ENCODE measurements at regions not wholly inside any gene's neighbourhood (a gene's known extent, or its start where the extent isn't known, plus 50 kb on each side); places are given as distances from the start of the nearest gene placed in this dataset.

- no peak overlapping the region for H3K4me3 ChIP-seq (ENCODE audit: low read length)
- H3K4me1 ChIP-seq (ENCODE audit: control insufficient read depth, insufficient read depth, low read length), result no peaks in the 10 kb centered on the region; the same call in 1 of the 2 replicates
- H3K27me3 ChIP-seq (ENCODE audit: control insufficient read depth, insufficient read depth, low read length), result no peaks in the 10 kb centered on the region
- no peak overlapping the region for H3K27ac ChIP-seq (ENCODE audit: low read length)
- H3K36me3 ChIP-seq (ENCODE audit: control insufficient read depth, insufficient read depth, low read length), result no peaks in the 10 kb centered on the region
- no CpG with 5 or more reads among the region's 5 CpGs for WGBS (ENCODE audit: insufficient coverage, insufficient read length)
- H3K9me3 ChIP-seq (ENCODE audit: control insufficient read depth, insufficient read depth, low read length), result no peaks in the 10 kb centered on the region
- no peak for DNase-seq (ENCODE audit: low read depth, low spot score)
Measured at GRCh38 chr15:81901319-81901718, 144.5 kb downstream of the MEX3B start.

GRCh38 chr15:81899730-81900129 is 146.1 kb downstream of the MEX3B start:
- H3K27ac ChIP-seq (ENCODE audit: low read length), result no peak overlapping the region
- no CpG with 5 or more reads among the region's 2 CpGs for WGBS (ENCODE audit: insufficient coverage, insufficient read length)
- no peaks in the 10 kb centered on the region for H3K36me3 ChIP-seq (ENCODE audit: control insufficient read depth, insufficient read depth, low read length)
- no peaks in the 10 kb centered on the region for H3K9me3 ChIP-seq (ENCODE audit: control insufficient read depth, insufficient read depth, low read length)
- no peak overlapping the region for H3K4me3 ChIP-seq (ENCODE audit: low read length)
- no peak for DNase-seq (ENCODE audit: low read depth, low spot score)
- H3K4me1 ChIP-seq (ENCODE audit: control insufficient read depth, insufficient read depth, low read length), result no peaks in the 10 kb centered on the region; the same call in 1 of the 2 replicates
- no peaks in the 10 kb centered on the region for H3K27me3 ChIP-seq (ENCODE audit: control insufficient read depth, insufficient read depth, low read length)

GRCh38 chr15:81899024-81899423 is 146.8 kb downstream of the MEX3B start:
- H3K4me3 ChIP-seq (ENCODE audit: low read length), result no peak overlapping the region
- no CpG with 5 or more reads among the region's 2 CpGs for WGBS (ENCODE audit: insufficient coverage, insufficient read length)

GRCh38 chr15:81897057-81897677 is 148.7 kb downstream of the MEX3B start:
- Histone ChIP-seq H3K9me3 (ENCODE audit: control insufficient read depth, insufficient read depth, low read length) (no peaks in the 10 kb centered on the region), H3K4me1 (ENCODE audit: control insufficient read depth, insufficient read depth, low read length) (no peaks in the 10 kb centered on the region; the same call in 1 of the 2 replicates), H3K4me3 (ENCODE audit: low read length) (no peak overlapping the region), H3K36me3 (ENCODE audit: control insufficient read depth, insufficient read depth, low read length) (no peaks in the 10 kb centered on the region), H3K27me3 (ENCODE audit: control insufficient read depth, insufficient read depth, low read length) (no peaks in the 10 kb centered on the region), H3K27ac (ENCODE audit: low read length) (no peak overlapping the region)
- DNase-seq (ENCODE audit: low read depth, low spot score), result no peak
- no CpG with 5 or more reads among the region's 6 CpGs for WGBS (ENCODE audit: insufficient coverage, insufficient read length)

More at GRCh38 chr15:81899024-81899423, 146.8 kb downstream of the MEX3B start:
- DNase-seq (ENCODE audit: low read depth, low spot score), result no peak
- no peaks in the 10 kb centered on the region for H3K36me3 ChIP-seq (ENCODE audit: control insufficient read depth, insufficient read depth, low read length)
- no peak overlapping the region for H3K27ac ChIP-seq (ENCODE audit: low read length)
- H3K9me3 ChIP-seq (ENCODE audit: control insufficient read depth, insufficient read depth, low read length), result no peaks in the 10 kb centered on the region
- H3K27me3 ChIP-seq (ENCODE audit: control insufficient read depth, insufficient read depth, low read length), result no peaks in the 10 kb centered on the region
- H3K4me1 ChIP-seq (ENCODE audit: control insufficient read depth, insufficient read depth, low read length), result no peaks in the 10 kb centered on the region; the same call in 1 of the 2 replicates

- Histone ChIP-seq H3K4me3 (ENCODE audit: low read length) (no peak overlapping the region), H3K36me3 (ENCODE audit: control insufficient read depth, insufficient read depth, low read length) (no peaks in the 10 kb centered on the region), H3K4me1 (ENCODE audit: control insufficient read depth, insufficient read depth, low read length) (no peaks in the 10 kb centered on the region; the same call in 1 of the 2 replicates), H3K9me3 (ENCODE audit: control insufficient read depth, insufficient read depth, low read length) (no peaks in the 10 kb centered on the region), H3K27ac (ENCODE audit: low read length) (no peak overlapping the region), H3K27me3 (ENCODE audit: control insufficient read depth, insufficient read depth, low read length) (no peaks in the 10 kb centered on the region)
- WGBS (ENCODE audit: insufficient coverage, insufficient read length), result no CpG with 5 or more reads among the region's 3 CpGs
- no peak for DNase-seq (ENCODE audit: low read depth, low spot score)
Measured at GRCh38 chr15:81896356-81896755, 149.5 kb downstream of the MEX3B start.

- Histone ChIP-seq H3K27me3 (ENCODE audit: control insufficient read depth, insufficient read depth, low read length) (no peaks in the 10 kb centered on the region), H3K27ac (ENCODE audit: low read length) (no peak overlapping the region), H3K9me3 (ENCODE audit: control insufficient read depth, insufficient read depth, low read length) (no peaks in the 10 kb centered on the region), H3K4me1 (ENCODE audit: control insufficient read depth, insufficient read depth, low read length) (no peaks in the 10 kb centered on the region), H3K36me3 (ENCODE audit: control insufficient read depth, insufficient read depth, low read length) (no peaks in the 10 kb centered on the region), H3K4me3 (ENCODE audit: low read length) (no peak overlapping the region)
- no peak for DNase-seq (ENCODE audit: low read depth, low spot score)
- no CpG with 5 or more reads among the region's 2 CpGs for WGBS (ENCODE audit: insufficient coverage, insufficient read length)
Measured at GRCh38 chr15:81895723-81896122, 150.1 kb downstream of the MEX3B start.

GRCh38 chr15:81894061-81894460 is 151.8 kb downstream of the MEX3B start:
- H3K4me1 ChIP-seq (ENCODE audit: control insufficient read depth, insufficient read depth, low read length), result no peaks in the 10 kb centered on the region
- DNase-seq (ENCODE audit: low read depth, low spot score), result no peak
- 100% methylated on average over 2 of the region's 3 CpGs for WGBS (ENCODE audit: insufficient coverage, insufficient read length)
- no peak overlapping the region for H3K4me3 ChIP-seq (ENCODE audit: low read length)
- H3K9me3 ChIP-seq (ENCODE audit: control insufficient read depth, insufficient read depth, low read length), result no peaks in the 10 kb centered on the region
- H3K27me3 ChIP-seq (ENCODE audit: control insufficient read depth, insufficient read depth, low read length), result no peaks in the 10 kb centered on the region
- no peaks in the 10 kb centered on the region for H3K36me3 ChIP-seq (ENCODE audit: control insufficient read depth, insufficient read depth, low read length)
- no peak overlapping the region for H3K27ac ChIP-seq (ENCODE audit: low read length)

- H3K27ac ChIP-seq (ENCODE audit: low read length), result no peak overlapping the region
- no CpG with 5 or more reads among the region's 4 CpGs for WGBS (ENCODE audit: insufficient coverage, insufficient read length)
- no peaks in the 10 kb centered on the region for H3K4me1 ChIP-seq (ENCODE audit: control insufficient read depth, insufficient read depth, low read length)
- no peaks in the 10 kb centered on the region for H3K9me3 ChIP-seq (ENCODE audit: control insufficient read depth, insufficient read depth, low read length)
- H3K4me3 ChIP-seq (ENCODE audit: low read length), result no peak overlapping the region
- no peaks in the 10 kb centered on the region for H3K36me3 ChIP-seq (ENCODE audit: control insufficient read depth, insufficient read depth, low read length)
- H3K27me3 ChIP-seq (ENCODE audit: control insufficient read depth, insufficient read depth, low read length), result no peaks in the 10 kb centered on the region
- DNase-seq (ENCODE audit: low read depth, low spot score), result no peak
Measured at GRCh38 chr15:81893182-81893835, 152.5 kb downstream of the MEX3B start.

- no peak overlapping the region for H3K4me3 ChIP-seq (ENCODE audit: low read length)
- DNase-seq (ENCODE audit: low read depth, low spot score), result no peak
- no peak overlapping the region for H3K27ac ChIP-seq (ENCODE audit: low read length)
- no peaks in the 10 kb centered on the region for H3K27me3 ChIP-seq (ENCODE audit: control insufficient read depth, insufficient read depth, low read length)
- no CpG with 5 or more reads among the region's 1 CpG for whole genome bisulfite sequencing (ENCODE audit: insufficient coverage, insufficient read length)
- H3K4me1 ChIP-seq (ENCODE audit: control insufficient read depth, insufficient read depth, low read length), result no peaks in the 10 kb centered on the region
- no peaks in the 10 kb centered on the region for H3K36me3 ChIP-seq (ENCODE audit: control insufficient read depth, insufficient read depth, low read length)
- no peaks in the 10 kb centered on the region for H3K9me3 ChIP-seq (ENCODE audit: control insufficient read depth, insufficient read depth, low read length)
Measured at GRCh38 chr15:81890496-81890895, 155.3 kb downstream of the MEX3B start.

- no peak for DNase-seq (ENCODE audit: low read depth, low spot score)
- Histone ChIP-seq H3K36me3 (ENCODE audit: control insufficient read depth, insufficient read depth, low read length) (no peaks in the 10 kb centered on the region), H3K9me3 (ENCODE audit: control insufficient read depth, insufficient read depth, low read length) (no peaks in the 10 kb centered on the region), H3K27me3 (ENCODE audit: control insufficient read depth, insufficient read depth, low read length) (no peaks in the 10 kb centered on the region), H3K4me1 (ENCODE audit: control insufficient read depth, insufficient read depth, low read length) (no peaks in the 10 kb centered on the region), H3K27ac (ENCODE audit: low read length) (no peak overlapping the region), H3K4me3 (ENCODE audit: low read length) (no peak overlapping the region)
- WGBS (ENCODE audit: insufficient coverage, insufficient read length), result no CpG with 5 or more reads among the region's 2 CpGs
Measured at GRCh38 chr15:81889485-81889881, 156.3 kb downstream of the MEX3B start.
